ENCODE measurements at regions not wholly inside any gene's neighbourhood (a gene's known extent, or its start where the extent isn't known, plus 50 kb on each side); places are given as distances from the start of the nearest gene placed in this dataset.

DNA sequence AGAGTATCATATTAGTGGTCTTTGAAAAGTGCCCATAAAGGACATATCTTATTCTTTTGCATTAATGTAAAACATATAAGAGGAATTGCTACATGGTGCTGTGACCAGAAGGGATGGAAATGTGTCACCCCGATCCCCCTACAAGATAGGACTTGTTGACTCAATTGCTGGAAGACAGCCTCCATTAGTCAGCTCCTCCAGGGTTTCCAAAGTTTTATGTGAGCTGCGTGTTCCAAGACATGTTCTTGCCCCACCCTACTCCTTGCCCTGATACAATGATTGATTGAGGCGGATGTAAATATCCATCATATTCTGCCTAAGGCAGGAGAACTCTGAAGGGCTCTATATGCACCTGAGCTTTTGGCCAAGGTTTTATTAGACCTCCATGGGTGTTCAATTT lies 541.0 kb upstream of the ZEB2 start:
- no peak overlapping the region for H3K9ac ChIP-seq (ENCODE audit: low read length in 5 of 5)
- H3K9me3 ChIP-seq (ENCODE audit: control insufficient read depth in 5 of 5, low read length in 5 of 5): no peaks in the 10 kb centered on the region
- H3K27ac ChIP-seq (ENCODE audit: low read depth, low read length): no peak overlapping the region
- H3K27me3 ChIP-seq (ENCODE audit: control insufficient read depth in 5 of 5, insufficient read depth in 4 of 5, low read length in 5 of 5): no peaks in the 10 kb centered on the region
- peaks cover 0 to 12% (median 8%) of the 10 kb centered on the region in 5 donors for H3K4me1 ChIP-seq (ENCODE audit: control insufficient read depth in 5 of 5, insufficient read depth in 5 of 5, low read length in 5 of 5)
- H3K4me3 ChIP-seq (ENCODE audit: low read depth in 1 of 5, low read length in 5 of 5): no peak overlapping the region
- no peaks in the 10 kb centered on the region for H3K36me3 ChIP-seq (ENCODE audit: control insufficient read depth in 5 of 5, insufficient read depth in 5 of 5, low read length in 5 of 5)

GRCh38 chr2:145059914-145060313 lies 540.0 kb upstream of the ZEB2 start:
- Histone ChIP-seq H3K4me1 (ENCODE audit: control insufficient read depth in 5 of 5, insufficient read depth in 5 of 5, low read length in 5 of 5) (peaks cover 0 to 5% (median 0%) of the 10 kb centered on the region in 5 donors), H3K27me3 (ENCODE audit: control insufficient read depth in 5 of 5, insufficient read depth in 4 of 5, low read length in 5 of 5) (no peaks in the 10 kb centered on the region), H3K9ac (ENCODE audit: low read length in 5 of 5) (no peak overlapping the region), H3K9me3 (ENCODE audit: control insufficient read depth in 5 of 5, low read length in 5 of 5) (no peaks in the 10 kb centered on the region), H3K27ac (ENCODE audit: low read depth, low read length) (no peak overlapping the region), H3K36me3 (ENCODE audit: control insufficient read depth in 5 of 5, insufficient read depth in 5 of 5, low read length in 5 of 5) (no peaks in the 10 kb centered on the region), H3K4me3 (ENCODE audit: low read depth in 1 of 5, low read length in 5 of 5) (no peak overlapping the region)

GRCh38 chr2:145059343-145059742 lies 539.4 kb upstream of the ZEB2 start:
- H3K9me3 ChIP-seq (ENCODE audit: control insufficient read depth in 5 of 5, low read length in 5 of 5): no peaks in the 10 kb centered on the region
- H3K4me1 ChIP-seq (ENCODE audit: control insufficient read depth in 5 of 5, insufficient read depth in 5 of 5, low read length in 5 of 5): peaks cover 0 to 3% (median 0%) of the 10 kb centered on the region in 5 donors
- no peak overlapping the region for H3K9ac ChIP-seq (ENCODE audit: low read length in 5 of 5)
- no peaks in the 10 kb centered on the region for H3K27me3 ChIP-seq (ENCODE audit: control insufficient read depth in 5 of 5, insufficient read depth in 4 of 5, low read length in 5 of 5)
- no peak overlapping the region for H3K27ac ChIP-seq (ENCODE audit: low read depth, low read length)
- no peak overlapping the region for H3K4me3 ChIP-seq (ENCODE audit: low read depth in 1 of 5, low read length in 5 of 5)
- H3K36me3 ChIP-seq (ENCODE audit: control insufficient read depth in 5 of 5, insufficient read depth in 5 of 5, low read length in 5 of 5): no peaks in the 10 kb centered on the region

DNA sequence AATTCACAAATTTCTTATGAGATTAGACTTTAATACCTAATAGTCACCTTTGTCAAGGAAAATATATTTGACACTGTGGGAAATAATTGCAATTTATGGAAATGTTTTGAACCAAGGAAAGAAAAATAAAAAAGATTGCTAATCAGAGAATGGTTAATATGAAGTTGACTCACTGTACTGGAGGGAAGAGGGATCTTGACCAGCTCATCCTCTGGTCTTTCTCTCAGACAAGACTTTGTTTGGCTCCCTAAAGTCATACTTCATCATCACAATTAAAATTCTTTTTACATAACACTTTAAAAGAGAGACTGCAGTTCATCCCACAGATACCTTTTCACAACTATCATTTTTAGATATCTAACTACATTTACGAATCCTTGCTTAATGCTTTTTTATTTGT lies 538.5 kb upstream of the ZEB2 start:
- H3K36me3 ChIP-seq (ENCODE audit: control insufficient read depth in 5 of 5, insufficient read depth in 5 of 5, low read length in 5 of 5): no peaks in the 10 kb centered on the region
- no peaks in the 10 kb centered on the region for H3K9me3 ChIP-seq (ENCODE audit: control insufficient read depth in 5 of 5, low read length in 5 of 5)
- H3K27ac ChIP-seq (ENCODE audit: low read depth, low read length): no peak overlapping the region
- H3K4me1 ChIP-seq (ENCODE audit: control insufficient read depth in 5 of 5, insufficient read depth in 5 of 5, low read length in 5 of 5): no peaks in the 10 kb centered on the region
- H3K9ac ChIP-seq (ENCODE audit: low read length in 5 of 5): no peak overlapping the region
- H3K4me3 ChIP-seq (ENCODE audit: low read depth in 1 of 5, low read length in 5 of 5): no peak overlapping the region
- H3K27me3 ChIP-seq (ENCODE audit: control insufficient read depth in 5 of 5, insufficient read depth in 4 of 5, low read length in 5 of 5): no peaks in the 10 kb centered on the region

GRCh38 chr2:145055651-145056050 lies 535.7 kb upstream of the ZEB2 start:
- Histone ChIP-seq H3K36me3 (ENCODE audit: control insufficient read depth in 5 of 5, insufficient read depth in 5 of 5, low read length in 5 of 5) (no peaks in the 10 kb centered on the region), H3K27ac (ENCODE audit: low read depth, low read length) (no peak overlapping the region), H3K4me1 (ENCODE audit: control insufficient read depth in 5 of 5, insufficient read depth in 5 of 5, low read length in 5 of 5) (no peaks in the 10 kb centered on the region), H3K27me3 (ENCODE audit: control insufficient read depth in 5 of 5, insufficient read depth in 4 of 5, low read length in 5 of 5) (no peaks in the 10 kb centered on the region), H3K4me3 (ENCODE audit: low read depth in 1 of 5, low read length in 5 of 5) (no peak overlapping the region), H3K9me3 (ENCODE audit: control insufficient read depth in 5 of 5, low read length in 5 of 5) (no peaks in the 10 kb centered on the region), H3K9ac (ENCODE audit: low read length in 5 of 5) (no peak overlapping the region)

GRCh38 chr2:145050134-145050533 lies 530.2 kb upstream of the ZEB2 start:
- no peaks in the 10 kb centered on the region for H3K36me3 ChIP-seq (ENCODE audit: control insufficient read depth in 5 of 5, insufficient read depth in 5 of 5, low read length in 5 of 5)
- H3K27ac ChIP-seq (ENCODE audit: low read depth, low read length): no peak overlapping the region
- no peaks in the 10 kb centered on the region for H3K9me3 ChIP-seq (ENCODE audit: control insufficient read depth in 5 of 5, low read length in 5 of 5)
- H3K4me1 ChIP-seq (ENCODE audit: control insufficient read depth in 5 of 5, insufficient read depth in 5 of 5, low read length in 5 of 5): no peaks in the 10 kb centered on the region
- H3K27me3 ChIP-seq (ENCODE audit: control insufficient read depth in 5 of 5, insufficient read depth in 4 of 5, low read length in 5 of 5): no peaks in the 10 kb centered on the region
- H3K4me3 ChIP-seq (ENCODE audit: low read depth in 1 of 5, low read length in 5 of 5): no peak overlapping the region
- H3K9ac ChIP-seq (ENCODE audit: low read length in 5 of 5): no peak overlapping the region

GRCh38 chr2:145049475-145049874 lies 529.6 kb upstream of the ZEB2 start:
- Histone ChIP-seq H3K27ac (ENCODE audit: low read depth, low read length) (no peak overlapping the region), H3K36me3 (ENCODE audit: control insufficient read depth in 5 of 5, insufficient read depth in 5 of 5, low read length in 5 of 5) (no peaks in the 10 kb centered on the region), H3K9me3 (ENCODE audit: control insufficient read depth in 5 of 5, low read length in 5 of 5) (no peaks in the 10 kb centered on the region), H3K9ac (ENCODE audit: low read length in 5 of 5) (no peak overlapping the region), H3K4me1 (ENCODE audit: control insufficient read depth in 5 of 5, insufficient read depth in 5 of 5, low read length in 5 of 5) (no peaks in the 10 kb centered on the region), H3K27me3 (ENCODE audit: control insufficient read depth in 5 of 5, insufficient read depth in 4 of 5, low read length in 5 of 5) (no peaks in the 10 kb centered on the region), H3K4me3 (ENCODE audit: low read depth in 1 of 5, low read length in 5 of 5) (no peak overlapping the region)

GRCh38 chr2:145047554-145047953 lies 527.6 kb upstream of the ZEB2 start:
- H3K27ac ChIP-seq (ENCODE audit: low read depth, low read length): no peak overlapping the region
- H3K4me1 ChIP-seq (ENCODE audit: control insufficient read depth in 5 of 5, insufficient read depth in 5 of 5, low read length in 5 of 5): peaks cover 0 to 4% (median 0%) of the 10 kb centered on the region in 5 donors
- no peaks in the 10 kb centered on the region for H3K36me3 ChIP-seq (ENCODE audit: control insufficient read depth in 5 of 5, insufficient read depth in 5 of 5, low read length in 5 of 5)
- no peak overlapping the region for H3K4me3 ChIP-seq (ENCODE audit: low read depth in 1 of 5, low read length in 5 of 5)
- no peaks in the 10 kb centered on the region for H3K9me3 ChIP-seq (ENCODE audit: control insufficient read depth in 5 of 5, low read length in 5 of 5)
- H3K9ac ChIP-seq (ENCODE audit: low read length in 5 of 5): no peak overlapping the region
- H3K27me3 ChIP-seq (ENCODE audit: control insufficient read depth in 5 of 5, insufficient read depth in 4 of 5, low read length in 5 of 5): no peaks in the 10 kb centered on the region

GRCh38 chr2:145044491-145044890 lies 524.6 kb upstream of the ZEB2 start:
- Histone ChIP-seq H3K4me3 (ENCODE audit: low read depth in 1 of 5, low read length in 5 of 5) (no peak overlapping the region), H3K27ac (ENCODE audit: low read depth, low read length) (no peak overlapping the region), H3K4me1 (ENCODE audit: control insufficient read depth in 5 of 5, insufficient read depth in 5 of 5, low read length in 5 of 5) (peaks cover 0 to 4% (median 0%) of the 10 kb centered on the region in 5 donors), H3K36me3 (ENCODE audit: control insufficient read depth in 5 of 5, insufficient read depth in 5 of 5, low read length in 5 of 5) (no peaks in the 10 kb centered on the region), H3K9ac (ENCODE audit: low read length in 5 of 5) (no peak overlapping the region), H3K9me3 (ENCODE audit: control insufficient read depth in 5 of 5, low read length in 5 of 5) (no peaks in the 10 kb centered on the region), H3K27me3 (ENCODE audit: control insufficient read depth in 5 of 5, insufficient read depth in 4 of 5, low read length in 5 of 5) (no peaks in the 10 kb centered on the region)

GRCh38 chr2:145043399-145043834 lies 523.5 kb upstream of the ZEB2 start:
- Histone ChIP-seq H3K27me3 (ENCODE audit: control insufficient read depth in 5 of 5, insufficient read depth in 4 of 5, low read length in 5 of 5) (no peaks in the 10 kb centered on the region), H3K36me3 (ENCODE audit: control insufficient read depth in 5 of 5, insufficient read depth in 5 of 5, low read length in 5 of 5) (no peaks in the 10 kb centered on the region), H3K4me1 (ENCODE audit: control insufficient read depth in 5 of 5, insufficient read depth in 5 of 5, low read length in 5 of 5) (peaks cover 0 to 5% (median 0%) of the 10 kb centered on the region in 5 donors), H3K27ac (ENCODE audit: low read depth, low read length) (no peak overlapping the region), H3K9ac (ENCODE audit: low read length in 5 of 5) (no peak overlapping the region), H3K4me3 (ENCODE audit: low read depth in 1 of 5, low read length in 5 of 5) (peak overlapping the region in 1 of 5 donors; percentile 3), H3K9me3 (ENCODE audit: control insufficient read depth in 5 of 5, low read length in 5 of 5) (no peaks in the 10 kb centered on the region)

DNA sequence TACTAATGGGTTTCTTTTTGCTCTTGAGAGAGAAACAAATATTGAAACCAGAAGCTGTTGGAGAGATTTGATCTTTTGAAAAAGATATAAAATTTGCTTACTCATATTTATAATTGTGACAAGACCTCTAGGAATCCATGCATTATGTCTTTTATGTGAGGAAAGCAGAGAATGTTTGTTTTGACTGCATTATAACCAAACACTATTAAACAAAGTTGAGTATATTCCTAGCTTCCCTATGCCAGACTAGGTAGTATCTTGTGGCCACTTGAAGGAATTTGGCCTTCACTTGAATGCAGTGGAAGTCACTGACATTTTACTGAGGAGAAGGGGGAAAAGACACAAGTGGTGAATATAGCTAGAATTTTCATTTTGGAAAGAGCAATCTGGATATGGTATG lies 521.8 kb upstream of the ZEB2 start:
- H3K27me3 ChIP-seq (ENCODE audit: control insufficient read depth in 5 of 5, insufficient read depth in 4 of 5, low read length in 5 of 5): no peaks in the 10 kb centered on the region
- peaks cover 0 to 11% (median 5%) of the 10 kb centered on the region in 5 donors for H3K4me1 ChIP-seq (ENCODE audit: control insufficient read depth in 5 of 5, insufficient read depth in 5 of 5, low read length in 5 of 5)
- no peak overlapping the region for H3K9ac ChIP-seq (ENCODE audit: low read length in 5 of 5)
- H3K4me3 ChIP-seq (ENCODE audit: low read depth in 1 of 5, low read length in 5 of 5): no peak overlapping the region
- no peaks in the 10 kb centered on the region for H3K36me3 ChIP-seq (ENCODE audit: control insufficient read depth in 5 of 5, insufficient read depth in 5 of 5, low read length in 5 of 5)
- no peak overlapping the region for H3K27ac ChIP-seq (ENCODE audit: low read depth, low read length)
- H3K9me3 ChIP-seq (ENCODE audit: control insufficient read depth in 5 of 5, low read length in 5 of 5): no peaks in the 10 kb centered on the region
